Esophagus squamous epithelium (tissue), 4 donors: ENCODE measurements at regions not wholly inside any gene's neighbourhood (a gene's known extent, or its start where the extent isn't known, plus 50 kb on each side); places are given as distances from the start of the nearest gene placed in this dataset.

Experiments
- POLR2A ChIP-seq, 4 donors: fragments of 450-650 bp; IDR thresholded peaks; one replicate each; pipeline ENCODE4 v1.6.1; 2017; ENCODE audit warnings: antibody characterized with exemption in 4 of 4, mild to moderate bottlenecking in 4 of 4, moderate library complexity in 3 of 4
- TF ChIP-seq, protein P1 (sequence below), 6 experiments: fragments of 450-650 bp in 4 of 6; fragments of 200-600 bp in 2 of 6; sonication (generic) in 2 of 6; IDR thresholded peaks; one replicate each; pipeline ENCODE4 v1.5.1; 2016 to 2019; ENCODE audit warnings: antibody characterized with exemption in 6 of 6, mild to moderate bottlenecking in 4 of 6, moderate library complexity in 4 of 6

GRCh38 chr4:181656748-181657147 is 586.5 kb upstream of the TENM3 start:
- TF ChIP-seq, protein P1, sequence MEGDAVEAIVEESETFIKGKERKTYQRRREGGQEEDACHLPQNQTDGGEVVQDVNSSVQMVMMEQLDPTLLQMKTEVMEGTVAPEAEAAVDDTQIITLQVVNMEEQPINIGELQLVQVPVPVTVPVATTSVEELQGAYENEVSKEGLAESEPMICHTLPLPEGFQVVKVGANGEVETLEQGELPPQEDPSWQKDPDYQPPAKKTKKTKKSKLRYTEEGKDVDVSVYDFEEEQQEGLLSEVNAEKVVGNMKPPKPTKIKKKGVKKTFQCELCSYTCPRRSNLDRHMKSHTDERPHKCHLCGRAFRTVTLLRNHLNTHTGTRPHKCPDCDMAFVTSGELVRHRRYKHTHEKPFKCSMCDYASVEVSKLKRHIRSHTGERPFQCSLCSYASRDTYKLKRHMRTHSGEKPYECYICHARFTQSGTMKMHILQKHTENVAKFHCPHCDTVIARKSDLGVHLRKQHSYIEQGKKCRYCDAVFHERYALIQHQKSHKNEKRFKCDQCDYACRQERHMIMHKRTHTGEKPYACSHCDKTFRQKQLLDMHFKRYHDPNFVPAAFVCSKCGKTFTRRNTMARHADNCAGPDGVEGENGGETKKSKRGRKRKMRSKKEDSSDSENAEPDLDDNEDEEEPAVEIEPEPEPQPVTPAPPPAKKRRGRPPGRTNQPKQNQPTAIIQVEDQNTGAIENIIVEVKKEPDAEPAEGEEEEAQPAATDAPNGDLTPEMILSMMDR (IDR thresholded peaks at IDR 0.05), result no peak
- no peak for TF ChIP-seq POLR2A (IDR thresholded peaks at IDR 0.05)
